BE2C (cell line): ENCODE measurements at regions not wholly inside any gene's neighbourhood (a gene's known extent, or its start where the extent isn't known, plus 50 kb on each side); places are given as distances from the start of the nearest gene placed in this dataset.

Experiments
- DNase-seq: peaks from one replicate; pipeline ENCODE4 v3.0.0-alpha.2; 2020
- H3K27me3 ChIP-seq: fragments of 250-450 bp; sonication (Bioruptor Pico); 2 replicates; pipeline ENCODE4 v1.5.1; 2020; ENCODE audit warnings: mild to moderate bottlenecking
- H3K36me3 ChIP-seq: fragments of 250-450 bp; sonication (Bioruptor Pico); 2 replicates; pipeline ENCODE4 v1.5.1; 2020; ENCODE audit warnings: mild to moderate bottlenecking
- H3K4me1 ChIP-seq: fragments of 250-450 bp; sonication (Bioruptor Pico); 2 replicates; pipeline ENCODE4 v1.5.1; 2020
- H3K4me3 ChIP-seq: 2 replicates; pipeline ENCODE4 v1.5.1; 2011; ENCODE audit warnings: low read depth, low read length
- H3K9me3 ChIP-seq: fragments of 250-450 bp; sonication (Bioruptor Pico); 2 replicates; pipeline ENCODE4 v1.5.1; 2020
- TF ChIP-seq, protein P1 (sequence below): IDR thresholded peaks from 2 replicates; pipeline ENCODE4 v1.5.1; 2012; ENCODE audit warnings: mild to moderate bottlenecking, low read depth, low read length

GRCh38 chr2:64367444-64368232 lies 86.3 kb upstream of the LGALSL start:
- no peaks in the 10 kb centered on the region for H3K27me3 ChIP-seq

GRCh38 chr2:64369706-64370105 lies 84.3 kb upstream of the LGALSL start:
- Histone ChIP-seq H3K4me3 (no peak overlapping the region), H3K9me3 (no peaks in the 10 kb centered on the region), H3K36me3 (no peaks in the 10 kb centered on the region), H3K27me3 (no peaks in the 10 kb centered on the region), H3K4me1 (no peaks in the 10 kb centered on the region)
- TF ChIP-seq, protein P1, sequence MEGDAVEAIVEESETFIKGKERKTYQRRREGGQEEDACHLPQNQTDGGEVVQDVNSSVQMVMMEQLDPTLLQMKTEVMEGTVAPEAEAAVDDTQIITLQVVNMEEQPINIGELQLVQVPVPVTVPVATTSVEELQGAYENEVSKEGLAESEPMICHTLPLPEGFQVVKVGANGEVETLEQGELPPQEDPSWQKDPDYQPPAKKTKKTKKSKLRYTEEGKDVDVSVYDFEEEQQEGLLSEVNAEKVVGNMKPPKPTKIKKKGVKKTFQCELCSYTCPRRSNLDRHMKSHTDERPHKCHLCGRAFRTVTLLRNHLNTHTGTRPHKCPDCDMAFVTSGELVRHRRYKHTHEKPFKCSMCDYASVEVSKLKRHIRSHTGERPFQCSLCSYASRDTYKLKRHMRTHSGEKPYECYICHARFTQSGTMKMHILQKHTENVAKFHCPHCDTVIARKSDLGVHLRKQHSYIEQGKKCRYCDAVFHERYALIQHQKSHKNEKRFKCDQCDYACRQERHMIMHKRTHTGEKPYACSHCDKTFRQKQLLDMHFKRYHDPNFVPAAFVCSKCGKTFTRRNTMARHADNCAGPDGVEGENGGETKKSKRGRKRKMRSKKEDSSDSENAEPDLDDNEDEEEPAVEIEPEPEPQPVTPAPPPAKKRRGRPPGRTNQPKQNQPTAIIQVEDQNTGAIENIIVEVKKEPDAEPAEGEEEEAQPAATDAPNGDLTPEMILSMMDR: no peak
- no peak for DNase-seq

More at GRCh38 chr2:64367444-64368232, 86.3 kb upstream of the LGALSL start:
- Histone ChIP-seq H3K9me3 (no peaks in the 10 kb centered on the region), H3K4me3 (no peak overlapping the region), H3K36me3 (no peaks in the 10 kb centered on the region), H3K4me1 (no peaks in the 10 kb centered on the region)
- TF ChIP-seq, protein P1: no peak
- DNase-seq: no peak

- Histone ChIP-seq H3K4me3 (no peak overlapping the region), H3K9me3 (no peaks in the 10 kb centered on the region), H3K4me1 (no peaks in the 10 kb centered on the region), H3K27me3 (no peaks in the 10 kb centered on the region), H3K36me3 (no peaks in the 10 kb centered on the region)
- TF ChIP-seq, protein P1: no peak
- no peak for DNase-seq
These were observed 82.2 kb upstream of the LGALSL start for GRCh38 chr2:64371727-64372126.

- no peaks in the 10 kb centered on the region for H3K9me3 ChIP-seq
- TF ChIP-seq, protein P1: no peak
- no peaks in the 10 kb centered on the region for H3K4me1 ChIP-seq
- no peaks in the 10 kb centered on the region for H3K36me3 ChIP-seq
- H3K27me3 ChIP-seq: no peaks in the 10 kb centered on the region
- peak; percentile 66 for DNase-seq
- H3K4me3 ChIP-seq: no peak overlapping the region
These were observed 79.3 kb upstream of the LGALSL start for GRCh38 chr2:64374686-64375085.

DNA sequence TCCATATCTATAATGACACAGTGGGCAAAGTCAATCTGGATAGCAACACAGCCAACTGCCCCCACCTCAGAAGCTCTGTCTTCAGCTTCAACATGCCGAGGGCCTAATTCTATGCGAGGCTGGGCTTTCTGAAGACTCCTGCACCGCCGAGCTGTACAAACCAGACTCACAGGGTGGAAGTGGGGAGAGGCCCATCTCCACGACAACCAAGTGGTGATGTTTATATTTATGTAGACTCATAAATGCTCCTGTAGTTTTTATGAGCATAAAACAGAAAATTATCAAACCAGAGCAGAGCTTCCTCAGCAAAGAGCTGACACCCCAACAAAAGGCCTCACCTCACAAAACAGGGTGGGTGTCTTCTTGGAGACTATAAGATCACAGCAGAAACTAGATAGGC lies 77.0 kb upstream of the LGALSL start:
- TF ChIP-seq, protein P1: no peak
- no peak for DNase-seq
- Histone ChIP-seq H3K27me3 (no peaks in the 10 kb centered on the region), H3K4me1 (no peaks in the 10 kb centered on the region), H3K36me3 (no peaks in the 10 kb centered on the region), H3K4me3 (no peak overlapping the region), H3K9me3 (no peaks in the 10 kb centered on the region)

DNA sequence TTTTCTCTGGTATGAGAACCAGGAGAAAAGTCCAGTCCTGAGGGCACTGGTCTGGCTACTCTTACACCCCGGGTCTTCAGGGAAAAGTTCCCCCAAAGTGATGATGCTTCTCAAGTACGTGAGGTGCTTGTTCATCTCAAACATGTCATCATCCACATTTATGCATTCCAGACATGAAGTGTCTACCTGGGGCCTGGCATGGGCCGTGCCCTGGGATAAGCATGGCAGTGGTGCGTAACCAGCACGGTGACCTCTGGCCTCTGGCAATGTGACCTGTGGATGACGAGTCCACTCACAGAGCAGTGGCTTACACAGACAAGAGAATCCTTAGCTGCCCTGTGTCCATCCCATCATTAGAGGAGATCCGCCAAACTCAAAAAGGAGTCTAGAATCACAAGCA lies 74.8 kb upstream of the LGALSL start:
- H3K4me1 ChIP-seq: no peaks in the 10 kb centered on the region
- no peaks in the 10 kb centered on the region for H3K36me3 ChIP-seq
- no peak overlapping the region for H3K4me3 ChIP-seq
- TF ChIP-seq, protein P1: no peak
- DNase-seq: no peak
- no peaks in the 10 kb centered on the region for H3K9me3 ChIP-seq
- no peaks in the 10 kb centered on the region for H3K27me3 ChIP-seq
